RWPE1 (cell line): ENCODE measurements at regions not wholly inside any gene's neighbourhood (a gene's known extent, or its start where the extent isn't known, plus 50 kb on each side); places are given as distances from the start of the nearest gene placed in this dataset.

ENCODE experiments used
- CTCF ChIA-PET: fragments of 350-600 bp; sonication (Branson Sonifier 250); formaldehyde crosslinking; extraction: SDS; loops from one replicate; lab custom pipeline; 2021; lab: Yijun Ruan, JAX
- POLR2A ChIA-PET: fragments of 400-600 bp; formaldehyde crosslinking; extraction: SDS; loops from one replicate; lab custom pipeline; 2020; ENCODE audit warnings: antibody characterized with exemption; ENCODE audit not compliant: low non-redundant PET; lab: Yijun Ruan, JAX
- DNase-seq: peaks from one replicate; pipeline ENCODE4 v3.0.0; 2012; ENCODE audit warnings: low spot score
- H3K27ac ChIP-seq: fragments of 450-650 bp; 2 replicates; pipeline ENCODE4 v1.5.1; 2017
- TF ChIP-seq, protein P1 (sequence below): fragments of 450-650 bp; conservative IDR thresholded peaks from 2 replicates; pipeline ENCODE4 v1.5.1; 2017; ENCODE audit warnings: low read depth, mild to moderate bottlenecking

DNA sequence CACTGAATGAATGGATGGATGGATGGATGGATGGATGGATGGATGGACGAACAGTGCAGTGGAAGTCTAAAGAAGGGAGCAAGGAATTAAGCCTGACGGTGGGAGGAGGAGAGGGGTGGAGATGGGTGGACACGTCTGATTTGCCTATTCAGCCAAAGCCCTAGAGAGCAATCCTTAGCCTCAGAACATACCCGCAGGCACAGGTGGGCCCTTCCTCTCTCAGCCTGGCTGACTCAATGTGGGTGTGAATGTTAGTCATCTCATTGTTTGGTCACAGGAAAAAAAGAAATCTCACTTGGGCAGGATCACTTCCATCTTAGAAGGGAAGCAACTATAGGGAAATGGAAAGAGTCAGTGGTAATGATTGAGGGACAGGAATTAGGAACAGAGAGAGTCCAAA, 165.9 kb downstream of the PJA1 start:
- CTCF ChIA-PET, result no interaction called here
- peak overlapping the region; percentile 87 for H3K27ac ChIP-seq
- POLR2A ChIA-PET, result interaction anchor here (1.5 kb wide), 1 partner anchor 171 kb away, joined by 5 read pairs; the partner anchor contains the start of gene EFNB1
- TF ChIP-seq, protein P1, sequence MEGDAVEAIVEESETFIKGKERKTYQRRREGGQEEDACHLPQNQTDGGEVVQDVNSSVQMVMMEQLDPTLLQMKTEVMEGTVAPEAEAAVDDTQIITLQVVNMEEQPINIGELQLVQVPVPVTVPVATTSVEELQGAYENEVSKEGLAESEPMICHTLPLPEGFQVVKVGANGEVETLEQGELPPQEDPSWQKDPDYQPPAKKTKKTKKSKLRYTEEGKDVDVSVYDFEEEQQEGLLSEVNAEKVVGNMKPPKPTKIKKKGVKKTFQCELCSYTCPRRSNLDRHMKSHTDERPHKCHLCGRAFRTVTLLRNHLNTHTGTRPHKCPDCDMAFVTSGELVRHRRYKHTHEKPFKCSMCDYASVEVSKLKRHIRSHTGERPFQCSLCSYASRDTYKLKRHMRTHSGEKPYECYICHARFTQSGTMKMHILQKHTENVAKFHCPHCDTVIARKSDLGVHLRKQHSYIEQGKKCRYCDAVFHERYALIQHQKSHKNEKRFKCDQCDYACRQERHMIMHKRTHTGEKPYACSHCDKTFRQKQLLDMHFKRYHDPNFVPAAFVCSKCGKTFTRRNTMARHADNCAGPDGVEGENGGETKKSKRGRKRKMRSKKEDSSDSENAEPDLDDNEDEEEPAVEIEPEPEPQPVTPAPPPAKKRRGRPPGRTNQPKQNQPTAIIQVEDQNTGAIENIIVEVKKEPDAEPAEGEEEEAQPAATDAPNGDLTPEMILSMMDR, result no peak
- DNase-seq, result peak; percentile 78

DNA sequence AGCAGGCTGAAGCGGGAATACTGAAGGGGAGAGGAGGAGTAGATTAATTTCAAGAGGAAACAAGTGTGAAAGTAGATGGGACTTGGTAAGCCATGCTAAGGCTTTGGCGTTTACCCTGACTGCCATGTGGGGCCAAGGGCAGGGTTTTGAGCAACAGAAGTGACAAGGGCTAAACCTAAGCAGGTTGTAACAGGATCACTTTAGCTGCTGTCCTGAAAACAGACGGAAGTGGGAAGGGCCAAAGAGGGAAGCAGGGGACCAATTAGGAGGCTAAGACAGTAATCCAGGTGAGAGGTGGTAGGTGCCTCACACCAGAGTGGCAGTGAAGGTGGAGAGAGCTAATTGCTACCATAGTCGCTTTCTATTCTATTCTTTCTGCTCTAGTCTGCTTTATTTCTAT, 166.5 kb downstream of the PJA1 start:
- CTCF ChIA-PET, result no interaction called here
- POLR2A ChIA-PET, result interaction anchor here (1.5 kb wide), 1 partner anchor 170 kb away, joined by 5 read pairs; the partner anchor contains the start of gene EFNB1
- TF ChIP-seq, protein P1, result no peak
- no peak for DNase-seq
- peak overlapping the region; percentile 87 for H3K27ac ChIP-seq

DNA sequence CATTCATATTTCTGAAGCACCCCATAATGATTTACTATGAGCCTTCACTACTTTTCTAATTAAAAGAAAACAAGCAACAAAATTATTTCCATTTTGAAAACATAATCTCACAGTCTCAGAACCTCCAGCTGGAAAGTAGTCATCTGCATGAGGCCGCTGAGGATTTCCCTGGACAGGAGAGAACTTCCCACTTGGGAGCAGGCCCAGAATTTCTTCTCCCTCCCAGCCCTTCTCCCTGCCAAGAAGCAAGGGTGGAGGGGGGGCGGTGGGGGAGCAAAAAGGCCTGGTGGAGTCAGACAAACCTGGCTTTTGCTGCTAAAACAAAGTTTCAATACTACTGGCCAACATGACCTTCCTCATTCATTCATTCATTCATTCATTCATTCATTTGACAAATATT, 167.3 kb downstream of the PJA1 start:
- no peak for DNase-seq
- POLR2A ChIA-PET, result no interaction called here
- peak overlapping the region; percentile 87 for H3K27ac ChIP-seq
- TF ChIP-seq, protein P1, result no peak
- CTCF ChIA-PET, result no interaction called here

DNA sequence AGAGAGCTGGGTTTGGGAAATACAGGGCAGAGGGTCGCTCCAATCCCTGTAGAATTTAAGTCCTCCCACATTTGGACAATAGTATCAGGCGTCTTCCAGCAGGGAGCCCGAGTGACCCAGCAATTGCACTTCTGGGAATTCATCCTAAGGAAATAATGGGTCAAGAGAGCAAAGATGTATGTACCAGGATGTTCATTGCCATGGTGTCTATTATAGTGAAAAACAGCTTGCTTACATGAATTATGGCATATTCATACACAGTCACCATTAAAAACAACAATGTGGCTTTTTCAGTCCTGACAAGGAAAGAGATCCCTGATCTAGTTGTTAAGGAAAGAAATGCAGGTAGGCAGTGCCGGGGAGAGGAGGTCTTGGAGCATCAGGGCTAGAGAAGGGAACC, 167.7 kb downstream of the PJA1 start:
- POLR2A ChIA-PET, result no interaction called here
- CTCF ChIA-PET, result no interaction called here

DNA sequence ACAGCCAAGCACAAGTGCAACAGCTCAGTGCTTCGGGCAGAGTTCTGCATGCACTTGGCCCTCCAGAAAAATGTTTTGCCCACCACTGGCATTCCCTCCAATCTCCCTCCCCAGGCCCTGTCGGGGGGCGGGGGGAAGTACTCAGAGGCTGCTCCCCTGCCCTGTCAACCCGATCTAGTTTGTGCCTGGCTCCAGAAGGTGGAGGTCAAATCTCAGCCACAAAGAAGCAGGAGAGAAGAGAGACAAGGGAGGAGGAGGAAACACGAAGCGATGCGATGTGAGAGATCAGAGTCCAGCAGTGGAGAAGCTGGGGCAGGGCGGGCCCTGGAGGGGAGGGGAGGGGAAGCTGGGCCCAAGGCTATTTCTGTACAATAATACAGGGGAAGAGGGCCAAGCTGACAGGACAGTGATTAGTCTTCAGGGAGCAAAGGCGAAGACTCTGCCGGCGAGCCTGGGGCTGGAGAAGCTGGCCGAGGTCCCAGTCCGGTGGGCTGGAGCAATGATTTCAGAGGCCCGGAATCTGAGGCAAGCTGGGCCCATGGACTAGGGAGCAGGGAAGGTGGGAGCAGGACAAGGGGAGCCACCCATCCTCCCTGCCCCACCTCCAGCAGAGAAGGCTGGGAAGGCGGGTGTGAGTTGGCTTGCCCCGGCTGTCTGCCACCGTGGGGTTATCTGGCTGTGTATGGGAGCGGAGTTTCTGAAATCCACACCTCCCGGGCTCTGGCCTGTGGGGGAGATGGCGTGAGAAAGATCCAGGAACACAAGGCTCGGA, 167.1 kb downstream of the EFNB1 start:
- H3K27ac ChIP-seq, result peak overlapping the region; percentile 87
- CTCF ChIA-PET, result no interaction called here
- TF ChIP-seq, protein P1, result no peak
- POLR2A ChIA-PET, result no interaction called here
- no peak for DNase-seq

More for the DNA sequence above, 167.7 kb downstream of the PJA1 start:
- peak overlapping the region; percentile 87 for H3K27ac ChIP-seq
- no peak for DNase-seq
- TF ChIP-seq, protein P1, result no peak

DNA sequence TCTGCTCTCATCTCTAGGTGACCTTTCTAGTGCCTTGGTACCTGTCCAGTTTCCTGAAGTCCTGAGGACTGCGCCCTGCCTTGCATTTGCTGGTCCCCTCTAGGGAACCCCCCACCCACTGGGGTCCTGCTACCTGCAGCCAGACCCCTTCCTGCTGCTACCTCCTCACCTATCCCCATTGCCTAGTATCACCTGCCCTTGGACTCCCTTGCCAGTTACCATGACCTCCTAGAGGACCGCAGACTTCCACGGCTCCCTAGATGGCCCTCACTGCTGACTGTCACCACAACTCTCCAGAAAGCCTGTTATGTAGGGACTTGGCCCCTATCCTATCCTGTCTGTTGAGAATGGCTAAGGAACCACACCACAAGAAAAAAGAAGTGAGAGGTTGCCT, 166.6 kb downstream of the EFNB1 start:
- POLR2A ChIA-PET, result no interaction called here
- CTCF ChIA-PET, result no interaction called here
- H3K27ac ChIP-seq, result peak overlapping the region; percentile 87
- TF ChIP-seq, protein P1, result no peak
- DNase-seq, result no peak
